ENCODE measurements at regions not wholly inside any gene's neighbourhood (a gene's known extent, or its start where the extent isn't known, plus 50 kb on each side); places are given as distances from the start of the nearest gene placed in this dataset.

DNA sequence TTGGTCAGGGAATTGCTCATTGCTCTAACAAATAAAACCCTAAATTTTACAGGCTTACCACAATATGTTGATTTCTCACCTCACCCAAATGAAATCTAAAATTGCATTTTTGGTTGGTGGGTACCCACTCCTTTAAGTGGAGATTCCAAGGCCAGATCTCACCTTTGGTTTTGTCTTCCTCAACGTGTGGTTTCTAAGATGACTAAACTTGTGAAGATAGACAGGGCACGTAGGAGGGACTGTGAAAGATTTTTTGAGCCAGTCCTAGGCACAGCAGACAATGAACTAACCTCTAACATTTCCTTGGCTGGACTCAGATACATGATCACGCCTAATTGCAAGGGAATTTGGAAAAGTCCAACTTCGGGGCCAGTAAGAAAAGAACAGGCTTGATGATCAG lies 1003.9 kb downstream of the FLRT2 start:
- intact Hi-C loops (cut with DNase I) = no loop called here
- ATAC-seq = no peak
- TF ChIP-seq POLR2A (IDR thresholded peaks at IDR 0.05) = no peak
- TF ChIP-seq CTCF (IDR thresholded peaks at IDR 0.05) = no peak

DNA sequence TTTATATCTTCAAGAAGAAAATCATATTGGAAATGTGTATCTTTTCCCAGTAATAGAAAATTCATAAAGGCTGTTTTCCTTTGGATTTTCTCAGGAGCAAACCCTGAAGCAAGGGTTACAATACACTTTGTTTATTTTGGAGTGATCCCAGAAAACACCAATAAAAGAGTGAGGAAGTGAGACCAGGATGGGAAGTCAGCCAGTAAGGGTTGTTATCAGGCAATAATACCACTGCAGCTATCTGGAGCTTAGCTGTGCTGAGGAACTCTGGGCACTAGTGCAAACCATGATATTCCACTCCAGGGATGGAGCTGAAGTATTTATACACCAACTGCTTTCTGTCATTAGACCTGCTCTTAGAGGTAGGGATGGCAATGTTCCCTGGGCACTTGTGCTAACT lies 1002.3 kb downstream of the FLRT2 start:
- DNase-seq (peak; percentile 25 to 59 (median 50)), ATAC-seq (peak; percentile 70)
- Histone ChIP-seq H3K4me1 (peaks cover 4% of the 10 kb centered on the region), H3K27ac (no peak overlapping the region), H3K9me3 (no peaks in the 10 kb centered on the region), H3K4me3 (no peak overlapping the region), H3K36me3 (replicated peaks in 1 of 2; ENCODE audit: insufficient read depth in 1 of 2, low read depth in 2 of 2) (no peaks in the 10 kb centered on the region), H3K27me3 (peaks cover 0 to 5% of the 10 kb centered on the region in 2 donors)
- TF ChIP-seq CTCF (IDR thresholded peaks at IDR 0.05) = no peak
- intact Hi-C loops (cut with DNase I) = no loop called here

More for the DNA sequence above, 1003.9 kb downstream of the FLRT2 start:
- no peak for DNase-seq
- Histone ChIP-seq H3K4me1 (peaks cover 4% of the 10 kb centered on the region), H3K4me3 (no peak overlapping the region), H3K36me3 (replicated peaks in 1 of 2; ENCODE audit: insufficient read depth in 1 of 2, low read depth in 2 of 2) (no peaks in the 10 kb centered on the region), H3K27me3 (peaks cover 0 to 5% of the 10 kb centered on the region in 2 donors), H3K27ac (no peak overlapping the region), H3K9me3 (no peaks in the 10 kb centered on the region)
- WGBS, 2 donors = 91 to 92% methylated on average over 4 of the region's 4 CpGs

DNA sequence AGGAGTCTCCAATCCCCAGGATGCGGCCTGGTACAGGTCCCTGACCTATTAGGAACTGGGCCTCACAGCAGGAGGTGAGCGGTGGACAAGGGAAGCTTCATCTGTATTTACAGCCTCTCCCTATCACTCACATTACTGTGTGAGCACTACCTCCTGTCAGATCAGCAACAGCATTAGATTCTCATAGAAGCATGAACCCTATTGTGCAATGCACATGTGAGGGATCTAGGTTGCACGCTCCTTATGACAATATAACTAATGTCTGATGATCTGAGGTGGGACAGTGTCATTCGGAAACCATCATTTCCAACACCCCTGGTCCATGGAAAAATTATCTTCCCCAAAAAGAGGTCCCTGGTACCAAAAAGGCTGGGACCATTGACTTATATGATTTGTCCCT lies 1000.5 kb downstream of the FLRT2 start:
- H3K4me1 ChIP-seq = peaks cover 4% of the 10 kb centered on the region
- DNase-seq = no peak

GRCh38 chr14:86527312-86527711 lies 997.4 kb downstream of the FLRT2 start:
- no peaks in the 10 kb centered on the region for H3K36me3 ChIP-seq (replicated peaks in 1 of 2; ENCODE audit: insufficient read depth in 1 of 2, low read depth in 2 of 2)
- no peaks in the 10 kb centered on the region for H3K27me3 ChIP-seq
- DNase-seq = no peak
- intact Hi-C loops (cut with DNase I) = no loop called here
- H3K9me3 ChIP-seq = no peaks in the 10 kb centered on the region
- no peak for ATAC-seq
- H3K27ac ChIP-seq = no peak overlapping the region
- peaks cover 2% of the 10 kb centered on the region for H3K4me1 ChIP-seq
- H3K4me3 ChIP-seq = no peak overlapping the region
- no peak for TF ChIP-seq CTCF (IDR thresholded peaks at IDR 0.05)
- no peak for TF ChIP-seq POLR2A (IDR thresholded peaks at IDR 0.05)

More for the DNA sequence above, 1000.5 kb downstream of the FLRT2 start:
- intact Hi-C loops (cut with DNase I) = no loop called here
- Histone ChIP-seq H3K27ac (no peak overlapping the region), H3K36me3 (replicated peaks in 1 of 2; ENCODE audit: insufficient read depth in 1 of 2, low read depth in 2 of 2) (no peaks in the 10 kb centered on the region), H3K27me3 (peaks cover 0 to 5% of the 10 kb centered on the region in 2 donors), H3K4me3 (no peak overlapping the region), H3K9me3 (no peaks in the 10 kb centered on the region)
- 95 to 96% methylated on average over 4 of the region's 4 CpGs for WGBS, 2 donors
- TF ChIP-seq CTCF (IDR thresholded peaks at IDR 0.05) (no peak), POLR2A (IDR thresholded peaks at IDR 0.05) (no peak)
- ATAC-seq = no peak

DNA sequence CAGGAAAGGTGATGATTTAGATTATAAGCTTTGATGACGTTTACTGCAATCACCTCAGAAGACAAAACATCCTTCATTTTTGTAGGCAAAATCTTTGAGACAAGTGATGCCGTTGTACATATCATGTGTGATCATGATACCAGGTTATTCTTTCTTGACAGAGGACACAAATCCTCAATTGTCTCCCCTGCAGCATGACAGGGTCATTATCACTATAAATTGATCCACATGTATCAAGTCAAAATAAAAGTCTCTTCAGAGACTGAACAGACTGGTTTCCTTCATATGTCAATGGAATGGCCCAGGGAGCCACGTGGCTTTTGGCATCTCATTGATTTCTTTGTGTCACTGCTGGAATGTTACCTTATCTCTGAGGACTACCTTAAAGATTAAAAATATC lies 995.7 kb downstream of the FLRT2 start:
- Histone ChIP-seq H3K9me3 (no peaks in the 10 kb centered on the region), H3K27ac (no peak overlapping the region), H3K36me3 (replicated peaks in 1 of 2; ENCODE audit: insufficient read depth in 1 of 2, low read depth in 2 of 2) (no peaks in the 10 kb centered on the region), H3K4me3 (no peak overlapping the region), H3K27me3 (no peaks in the 10 kb centered on the region), H3K4me1 (peaks cover 17% of the 10 kb centered on the region)
- no peak for DNase-seq
- no peak for TF ChIP-seq POLR2A (IDR thresholded peaks at IDR 0.05)
- no peak for TF ChIP-seq CTCF (IDR thresholded peaks at IDR 0.05)
- no peak for ATAC-seq
- intact Hi-C loops (cut with DNase I) = no loop called here
- WGBS, 2 donors = 30 to 40% methylated on average over 3 of the region's 3 CpGs

Data from body of pancreas (tissue), 4 donors.